HG03469 (cell line): ENCODE measurements at regions not wholly inside any gene's neighbourhood (a gene's known extent, or its start where the extent isn't known, plus 50 kb on each side); places are given as distances from the start of the nearest gene placed in this dataset.
"Not testable (repeated sequence)": the region's sequence is repeated elsewhere in the genome, so short reads cannot be mapped to it uniquely, and the experiment has no call there.

Experiments
- ATAC-seq: cut with Tn5 transposase; IDR thresholded peaks from one replicate; pipeline ENCODE4 v1.9.1; 2021; ENCODE audit warnings: mild to moderate bottlenecking, moderate library complexity, moderate number of reproducible peaks; ENCODE audit not compliant: unreplicated experiment

DNA sequence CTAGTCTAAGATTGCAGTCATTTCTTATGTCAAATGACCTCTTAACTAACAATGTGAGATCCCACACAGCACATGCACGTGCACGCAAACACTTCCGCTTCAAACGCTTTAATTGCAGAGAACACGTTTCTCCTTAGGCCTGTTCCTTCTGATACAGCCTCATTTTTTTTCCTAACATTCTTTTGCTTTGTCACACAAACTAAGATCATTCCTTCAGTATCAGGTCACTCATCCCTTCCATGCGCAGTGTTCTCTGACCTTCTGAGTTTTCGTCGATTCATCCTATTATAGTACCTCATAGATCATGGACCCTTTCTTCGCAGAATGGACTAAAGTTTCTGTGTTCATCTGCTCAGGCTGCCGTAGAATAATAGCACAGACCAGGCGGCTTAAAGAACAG, 327.1 kb upstream of the CDH19 start:
- no peak for ATAC-seq

DNA sequence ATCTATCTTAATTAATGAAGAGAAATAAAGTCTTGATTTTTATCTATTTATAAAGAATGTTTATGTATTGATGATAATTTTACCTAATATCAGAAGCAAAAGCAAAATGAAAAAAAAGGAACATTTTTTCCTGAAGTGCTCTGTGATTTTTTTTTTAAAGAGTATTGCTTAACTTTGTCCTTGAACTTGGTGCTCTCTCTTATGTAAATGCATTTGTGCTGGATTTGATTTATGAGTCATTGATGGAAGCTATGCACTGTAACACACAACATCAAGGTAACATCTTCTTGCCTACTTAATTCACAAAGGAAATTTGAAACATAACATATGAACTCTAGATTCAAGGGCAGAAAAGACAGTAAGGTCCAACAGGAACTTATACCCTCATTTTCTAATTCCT, 312.9 kb upstream of the CDH19 start:
- ATAC-seq, result no peak

- ATAC-seq, result no peak
These were observed 296.9 kb upstream of the CDH19 start for GRCh38 chr18:66900837-66901236.

DNA sequence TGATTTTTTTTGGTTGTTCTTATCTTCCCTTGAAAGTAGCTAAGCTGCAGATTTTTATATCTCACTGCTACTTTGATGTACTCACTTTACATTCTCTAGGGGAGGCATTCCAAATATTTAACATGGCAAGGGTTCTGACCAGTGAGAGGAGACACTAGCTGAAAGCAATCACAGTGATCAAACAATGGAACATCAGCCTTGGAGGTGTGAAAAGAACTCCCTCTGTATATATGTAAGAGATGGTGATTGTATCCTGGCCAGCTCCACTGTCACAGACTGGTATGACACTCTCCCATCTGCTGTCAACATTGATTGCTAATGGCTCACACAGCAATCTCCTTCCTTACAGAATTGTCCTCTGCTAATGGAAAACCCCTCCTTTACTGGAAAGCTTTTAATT, 291.7 kb upstream of the CDH19 start:
- ATAC-seq, result no peak

DNA sequence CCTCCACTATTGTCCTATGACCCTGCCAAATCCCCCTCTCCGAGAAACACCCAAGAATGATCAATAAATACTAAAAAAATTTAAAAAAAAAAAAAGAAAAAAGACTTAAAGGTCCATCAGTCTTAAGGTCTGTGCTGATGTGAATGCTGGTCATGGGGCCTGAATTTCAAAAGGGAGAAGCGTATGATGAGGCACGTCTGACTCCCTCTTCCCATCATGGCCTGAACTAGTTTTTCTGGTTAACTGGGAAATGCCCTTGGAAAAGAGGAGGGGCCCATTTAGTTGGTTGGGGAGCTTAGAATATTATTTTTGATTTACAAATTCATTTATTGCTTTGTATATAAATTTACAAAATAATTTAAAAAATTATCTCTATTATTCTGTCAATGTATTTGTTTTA, 291.0 kb upstream of the CDH19 start:
- no peak for ATAC-seq

GRCh38 chr18:66892388-66892787, 288.5 kb upstream of the CDH19 start:
- not testable (repeated sequence) for ATAC-seq

DNA sequence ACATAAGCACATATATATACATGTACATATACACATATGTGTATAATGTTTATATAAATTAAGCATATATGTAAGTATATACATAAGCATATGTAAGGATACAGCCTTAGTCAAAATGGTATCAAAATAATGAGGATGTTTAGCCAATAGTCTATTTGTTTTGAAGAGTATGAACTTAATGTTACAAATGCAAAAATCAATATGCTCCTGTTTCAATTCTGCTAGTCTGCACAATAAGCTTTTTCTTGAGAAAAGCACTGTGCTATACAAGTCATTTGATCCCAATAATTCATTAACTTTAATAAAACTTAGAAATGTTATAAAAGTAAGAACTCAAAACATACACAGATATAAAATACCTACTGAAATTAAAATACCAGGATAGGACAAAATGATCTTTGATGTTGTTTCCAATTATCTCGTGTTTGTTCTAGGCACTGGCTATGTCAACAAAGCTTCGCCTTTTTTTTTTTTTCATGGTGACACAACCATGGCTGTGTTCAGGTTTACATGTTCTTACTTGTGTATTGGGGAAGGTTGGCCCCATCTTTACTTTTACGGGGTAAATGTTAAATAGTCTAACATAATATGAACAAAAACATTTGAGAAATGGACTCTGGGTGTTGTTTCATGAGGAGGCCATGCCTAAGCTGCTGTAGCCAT, 271.1 kb upstream of the CDH19 start:
- no peak for ATAC-seq

- ATAC-seq, result no peak
These were observed 270.5 kb upstream of the CDH19 start for GRCh38 chr18:66874375-66874774.

DNA sequence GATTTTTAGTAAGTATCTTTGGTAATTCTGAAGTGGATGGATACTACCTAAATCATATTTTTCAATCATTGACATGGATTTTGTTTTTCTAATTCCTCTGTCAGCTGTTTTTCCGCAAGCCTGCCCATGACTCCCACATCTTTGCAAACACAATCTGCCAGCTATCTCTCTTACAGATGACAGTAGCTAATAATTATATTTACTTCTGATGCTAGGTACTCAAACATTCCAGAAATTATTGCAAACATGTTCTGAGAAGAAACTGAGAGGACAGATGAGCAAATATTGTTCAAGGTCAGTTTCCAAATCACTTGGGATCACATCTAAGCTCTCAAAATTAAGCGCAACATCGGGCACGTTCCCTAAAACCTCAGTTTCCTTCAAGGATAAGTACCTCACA, 270.0 kb upstream of the CDH19 start:
- no peak for ATAC-seq

GRCh38 chr18:66872277-66872676, 268.4 kb upstream of the CDH19 start:
- no peak for ATAC-seq

DNA sequence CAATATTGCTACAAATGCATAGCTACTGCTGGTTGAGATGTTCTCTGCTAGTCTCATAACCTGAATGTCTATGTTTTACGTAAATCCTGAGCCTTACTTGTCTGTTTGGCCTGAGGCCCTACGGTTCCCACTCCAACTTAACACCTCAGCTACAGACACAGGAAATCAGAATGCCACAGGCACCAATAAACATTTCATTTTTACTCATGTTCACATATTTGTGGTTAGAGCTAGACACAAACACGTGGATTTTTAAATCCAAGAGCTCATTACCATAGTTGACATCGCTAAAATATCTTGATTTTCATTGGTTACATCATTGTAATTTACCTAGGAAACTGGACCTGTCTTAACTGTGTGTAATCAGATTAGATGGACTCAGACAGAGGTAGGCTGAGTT, 263.8 kb upstream of the CDH19 start:
- ATAC-seq, result no peak

GRCh38 chr18:66866427-66866940, 262.6 kb upstream of the CDH19 start:
- not testable (repeated sequence) for ATAC-seq

DNA sequence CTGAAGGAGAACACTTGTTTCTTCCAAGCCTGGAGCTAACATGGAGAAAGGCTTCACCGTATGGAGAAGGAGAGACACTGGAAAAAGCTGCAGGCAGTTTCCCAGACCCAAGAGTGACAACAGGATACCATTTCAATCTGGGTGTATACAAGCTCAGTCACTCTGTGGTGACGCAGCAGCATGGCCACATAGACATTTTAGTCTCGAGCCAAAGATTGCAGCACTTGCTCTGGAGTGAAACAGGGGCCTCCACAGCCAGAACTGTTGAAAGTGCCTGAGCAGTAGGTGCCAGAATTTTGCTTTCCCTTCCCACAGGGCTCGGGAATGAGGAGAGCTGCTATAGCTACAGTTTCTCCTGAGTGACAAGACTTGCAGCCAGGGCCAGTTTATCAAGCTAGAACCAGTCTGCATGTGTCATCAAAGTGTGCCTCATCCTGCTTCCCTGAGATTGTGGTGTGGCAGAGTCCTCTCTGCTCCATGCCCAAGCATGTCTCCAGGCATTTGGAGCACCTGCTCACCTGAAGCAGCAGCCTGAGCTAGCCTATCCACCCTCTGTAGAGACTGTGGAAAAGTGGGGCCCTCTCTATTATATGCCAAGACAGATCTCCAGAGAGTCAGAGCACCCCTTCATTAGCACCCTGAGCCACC, 234.6 kb upstream of the CDH19 start:
- no peak for ATAC-seq

DNA sequence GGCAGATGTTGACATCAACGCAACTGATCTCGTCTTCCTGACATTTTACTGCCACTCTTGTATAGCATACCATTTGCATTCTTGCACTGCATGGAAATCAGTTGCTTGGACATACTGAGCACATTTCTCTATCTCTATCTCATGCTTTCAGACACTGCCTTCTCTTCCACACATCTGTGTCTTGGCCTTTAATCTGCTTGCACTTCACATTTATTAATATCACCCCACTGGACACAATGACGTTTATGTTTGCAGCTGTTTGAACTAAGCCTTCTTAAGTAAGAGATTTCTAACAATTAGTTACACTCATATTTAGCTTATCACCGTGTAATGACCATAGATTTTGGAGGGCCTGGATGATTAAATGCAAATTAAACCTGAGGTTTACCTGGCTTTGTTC, 229.8 kb upstream of the CDH19 start:
- ATAC-seq, result no peak

DNA sequence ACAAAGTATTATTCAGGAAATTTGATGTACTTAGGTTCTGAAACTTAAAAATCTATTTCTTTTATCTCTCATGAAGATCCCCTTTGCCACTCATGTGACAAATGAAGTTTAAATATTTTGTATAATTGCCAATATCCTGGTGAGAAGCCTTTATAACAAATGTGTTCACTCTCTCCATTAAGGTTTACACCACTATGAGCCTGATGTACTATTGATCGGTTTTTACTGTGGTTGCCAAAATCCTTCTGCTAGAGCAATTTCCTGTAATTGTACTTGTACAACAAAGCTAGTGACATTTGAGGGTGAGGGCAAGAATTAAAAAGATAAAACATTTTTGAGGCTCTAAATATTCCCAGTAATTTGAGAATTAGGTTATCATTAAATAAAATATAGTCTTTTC, 222.3 kb upstream of the CDH19 start:
- ATAC-seq, result no peak

DNA sequence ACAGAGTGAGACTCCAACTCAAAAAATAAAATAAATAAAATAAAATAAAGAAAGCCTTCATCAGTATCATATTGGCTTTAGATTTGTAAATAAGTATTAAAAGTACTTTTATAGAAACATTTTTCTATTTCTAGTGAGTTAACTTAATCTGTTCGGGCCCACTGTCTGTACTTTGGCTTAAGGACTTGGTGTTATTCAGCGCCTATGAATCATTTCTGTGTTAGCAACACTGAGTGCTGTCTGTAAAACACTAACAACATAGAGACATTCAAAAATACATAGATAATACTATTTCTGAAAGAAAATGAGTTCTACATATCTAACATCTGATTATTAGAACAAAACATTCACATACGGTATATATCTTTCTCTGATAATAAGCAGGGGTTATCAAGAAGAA, 221.5 kb upstream of the CDH19 start:
- ATAC-seq, result no peak

DNA sequence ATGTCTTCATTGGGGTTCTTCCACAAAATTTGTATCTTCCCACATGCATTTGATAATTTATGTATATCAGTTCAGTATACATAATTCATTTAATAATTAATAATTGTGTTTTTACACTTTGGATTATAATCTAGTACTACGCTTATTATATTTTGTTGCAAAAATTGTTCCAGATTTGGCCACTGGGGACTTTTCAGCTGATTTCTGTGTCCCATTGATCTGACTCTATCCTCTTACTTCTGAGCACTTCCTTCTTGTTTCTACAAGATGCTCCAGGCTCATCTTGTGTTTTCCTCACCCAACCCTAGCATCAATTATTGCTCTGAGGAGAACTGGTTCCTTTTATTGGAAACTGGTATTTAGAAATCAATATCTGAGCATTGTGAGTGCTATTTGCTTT, 215.3 kb upstream of the CDH19 start:
- ATAC-seq, result no peak

DNA sequence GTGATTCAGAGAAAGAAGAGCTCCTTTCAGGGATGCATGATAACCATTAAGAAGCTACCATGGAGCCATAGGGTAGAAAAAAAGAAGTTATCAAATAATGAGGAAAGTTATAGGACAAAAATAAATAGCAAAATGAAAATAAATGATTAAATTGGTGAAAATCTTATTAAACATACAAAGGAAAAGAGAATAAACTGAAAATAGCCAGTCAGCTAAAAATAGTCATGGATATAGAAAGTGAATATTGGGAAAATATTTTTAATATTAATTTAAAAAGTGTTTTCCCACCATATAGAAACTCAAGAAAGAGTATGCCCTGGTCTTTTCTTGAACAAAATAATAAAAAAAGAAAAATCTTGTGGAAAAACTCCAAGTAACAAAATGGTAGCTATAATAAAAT, 209.2 kb upstream of the CDH19 start:
- no peak for ATAC-seq

- no peak for ATAC-seq
These were observed 191.2 kb upstream of the CDH19 start for GRCh38 chr18:66795051-66795450.

GRCh38 chr18:66792466-66792865, 188.6 kb upstream of the CDH19 start:
- ATAC-seq, result no peak

- no peak for ATAC-seq
These were observed 176.7 kb upstream of the CDH19 start for GRCh38 chr18:66780609-66781008.

DNA sequence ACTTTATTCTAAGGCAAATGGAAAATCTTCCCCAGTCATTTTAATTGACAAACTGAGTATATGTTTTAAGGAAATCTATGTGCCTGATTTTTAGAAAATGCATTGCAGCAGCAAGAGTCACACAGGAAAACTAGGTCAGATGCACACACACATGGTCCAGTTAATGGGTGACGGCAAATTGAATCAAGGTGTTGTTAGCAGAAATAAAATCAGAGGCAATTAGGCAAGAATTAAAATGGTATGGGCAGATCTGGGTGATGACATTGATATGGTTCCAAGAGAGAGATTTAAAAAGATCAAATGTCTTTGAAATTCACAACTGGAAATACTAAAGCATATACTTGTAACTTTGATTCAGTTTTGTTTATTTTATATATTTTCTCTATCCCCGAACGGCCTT, 174.2 kb upstream of the CDH19 start:
- ATAC-seq, result no peak

DNA sequence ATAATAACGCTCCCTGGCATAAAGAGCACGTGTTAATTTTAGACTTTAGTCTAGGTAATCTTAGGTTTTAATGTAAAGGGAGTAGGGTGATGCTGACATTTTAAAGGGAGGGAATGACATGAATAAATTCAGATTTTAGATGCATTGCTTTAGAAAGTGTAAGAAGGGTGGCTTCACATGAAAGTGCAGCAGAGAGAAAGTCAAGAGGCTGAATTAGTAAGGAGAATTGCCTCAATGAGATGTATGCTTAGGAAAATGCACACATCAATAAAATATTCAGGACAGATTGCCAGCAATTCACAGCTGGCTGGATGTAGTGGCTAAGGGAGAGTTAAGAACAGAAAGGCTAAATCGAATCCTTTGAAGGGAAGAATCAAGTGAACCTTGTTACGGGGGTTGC, 165.5 kb upstream of the CDH19 start:
- ATAC-seq, result no peak
